HFF-Myc (cell line): ENCODE measurements at regions not wholly inside any gene's neighbourhood (a gene's known extent, or its start where the extent isn't known, plus 50 kb on each side); places are given as distances from the start of the nearest gene placed in this dataset.

Source experiments
- DNase-seq: peaks from one replicate; pipeline ENCODE4 v3.0.0-alpha.2; 2011; ENCODE audit warnings: low read depth; ENCODE audit errors: extremely low read depth
- H3K4me3 ChIP-seq: replicated peaks from 2 replicates; pipeline ENCODE4 v1.5.1; 2011; ENCODE audit warnings: low read depth, mild to moderate bottlenecking, control low read depth, low read length
- CTCF ChIP-seq: IDR thresholded peaks from 2 replicates; pipeline ENCODE4 v1.5.1; 2012; ENCODE audit warnings: mild to moderate bottlenecking, low read depth, low read length, control low read depth; ENCODE audit errors: missing control alignments

GRCh38 chr9:119839888-119840287, 470.7 kb upstream of the BRINP1 start:
- DNase-seq = no peak
- no peak for TF ChIP-seq CTCF
- no peak overlapping the region for H3K4me3 ChIP-seq

GRCh38 chr9:119838210-119838609, 469.0 kb upstream of the BRINP1 start:
- DNase-seq = no peak
- TF ChIP-seq CTCF = no peak
- H3K4me3 ChIP-seq = no peak overlapping the region

- DNase-seq = no peak
- no peak overlapping the region for H3K4me3 ChIP-seq
- no peak for TF ChIP-seq CTCF
These were observed 466.8 kb upstream of the BRINP1 start for GRCh38 chr9:119836036-119836435.

- no peak overlapping the region for H3K4me3 ChIP-seq
- no peak for DNase-seq
- no peak for TF ChIP-seq CTCF
These were observed 464.9 kb upstream of the BRINP1 start for GRCh38 chr9:119834064-119834620.

GRCh38 chr9:119831309-119831708, 462.1 kb upstream of the BRINP1 start:
- no peak for TF ChIP-seq CTCF
- DNase-seq = no peak
- no peak overlapping the region for H3K4me3 ChIP-seq

- no peak for DNase-seq
- H3K4me3 ChIP-seq = no peak overlapping the region
- no peak for TF ChIP-seq CTCF
These were observed 460.5 kb upstream of the BRINP1 start for GRCh38 chr9:119829748-119830147.

- DNase-seq = no peak
- no peak for TF ChIP-seq CTCF
- H3K4me3 ChIP-seq = no peak overlapping the region
These were observed 460.0 kb upstream of the BRINP1 start for GRCh38 chr9:119829186-119829585.
